Right ventricle myocardium superior (tissue), 1 donor: ENCODE measurements at regions not wholly inside any gene's neighbourhood (a gene's known extent, or its start where the extent isn't known, plus 50 kb on each side); places are given as distances from the start of the nearest gene placed in this dataset.

Experiments
- ATAC-seq: fragments of 200-7000 bp; cut with Tn5 transposase; one replicate; pipeline ENCODE4 v1.9.1; 2020; ENCODE audit warnings: mild to moderate bottlenecking; ENCODE audit not compliant: poor library complexity
- DNase-seq: peaks from one replicate; pipeline ENCODE4 v3.0.0-alpha.2; 2020
- intact Hi-C: fragments of 100-400 bp; cut with DNase I; formaldehyde crosslinking; loops from one replicate; pipeline ENCODE4 v1.11.2; 2022
- donor health status: DM: no; HTN: yes; CAD: no; lungs with severe emphysema.

DNA sequence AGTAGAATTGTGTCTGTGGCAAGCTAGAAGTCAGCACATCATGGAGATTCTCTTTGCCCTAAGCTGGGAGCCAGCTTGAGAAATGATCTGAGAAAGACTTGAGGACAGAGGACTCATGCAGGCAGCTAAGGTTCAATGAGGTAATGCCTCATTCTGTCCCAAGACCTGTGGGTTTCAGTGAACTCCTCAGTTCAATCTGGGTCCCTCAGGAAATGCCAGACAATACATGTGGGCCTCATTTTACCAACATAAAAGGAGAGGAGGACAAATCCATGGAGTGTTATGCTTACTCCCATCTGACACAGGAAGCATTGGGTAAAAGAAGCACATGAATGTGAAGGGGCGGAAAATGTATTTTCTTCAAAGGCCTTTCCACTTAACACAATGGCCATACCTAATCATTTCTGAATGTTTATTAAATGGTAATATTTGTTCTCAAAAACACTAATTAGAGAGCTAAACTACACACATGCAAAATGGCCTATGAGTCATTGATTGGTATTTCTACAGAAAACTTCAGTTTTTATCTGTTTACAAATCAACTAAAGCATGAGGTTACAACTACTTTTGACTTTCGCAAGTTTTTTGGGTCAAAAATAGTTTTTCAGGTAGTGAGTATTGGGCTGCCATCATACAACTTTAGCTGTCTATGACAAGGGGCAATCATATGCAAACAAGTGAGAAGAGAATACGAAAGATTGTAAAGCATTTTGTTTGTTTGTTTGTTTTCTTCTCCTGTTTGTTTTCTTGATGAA lies 205.3 kb downstream of the CHRM2 start:
- DNase-seq: no peak
- ATAC-seq: no peak
- intact Hi-C loops: no loop called here
